GM12878 (cell line): ENCODE measurements at regions not wholly inside any gene's neighbourhood (a gene's known extent, or its start where the extent isn't known, plus 50 kb on each side); places are given as distances from the start of the nearest gene placed in this dataset.
A peak's percentile ranks its signal among the peaks of the same experiment; 100 is the strongest.
"Not testable (repeated sequence)": the region's sequence is repeated elsewhere in the genome, so short reads cannot be mapped to it uniquely, and the experiment has no call there.

ENCODE experiments used
- ATAC-seq: fragments of 200-7000 bp; cut with Tn5 transposase; 3 replicates; pipeline ENCODE4 v1.9.1; 2020; ENCODE audit warnings: mild to moderate bottlenecking, moderate library complexity
- BruUV-seq: library from RNA; stranded (reverse); fragments of 400-500 nt; replicated peaks from 2 replicates; lab custom pipeline; 2021; lab: Mats Ljungman, UMichigan
- CTCF ChIA-PET: fragments of 300-600 bp; sonication (Branson Sonifier 250); formaldehyde crosslinking; extraction: SDS; loops from one replicate; lab custom pipeline; 2021; ENCODE audit warnings: inconsistent platforms; lab: Yijun Ruan, JAX
- POLR2A ChIA-PET: fragments of 350-600 bp; formaldehyde crosslinking; extraction: SDS; loops from one replicate; lab custom pipeline; 2021; ENCODE audit warnings: inconsistent platforms; lab: Charles Lee
- RAD21 ChIA-PET: fragments of 300-600 bp; sonication (Branson Sonifier 250); formaldehyde crosslinking; loops from one replicate; lab custom pipeline; 2023; ENCODE audit warnings: antibody characterized with exemption; ENCODE audit not compliant: unreplicated experiment; lab: Charles Lee
- SMC1A ChIA-PET: fragments of 300-600 bp; sonication (Branson Sonifier 250); formaldehyde crosslinking; loops from one replicate; lab custom pipeline; 2023; ENCODE audit not compliant: unreplicated experiment, uncharacterized antibody; lab: Charles Lee
- DNase-seq: peaks from one replicate; pipeline ENCODE4 v3.0.0-alpha.2; 2011; ENCODE audit warnings: low read depth, low spot score
- FAIRE-seq: peaks from 3 replicates; lab custom pipeline; 2011; peaks lifted over from hg19 to GRCh38; lab: Jason Lieb, UNC
- H2AFZ ChIP-seq: 2 replicates; pipeline ENCODE4 v1.6.0; 2011; ENCODE audit warnings: low read depth, low read length, control low read depth; ENCODE audit not compliant: control insufficient read depth
- H3K27ac ChIP-seq: 2 replicates; pipeline ENCODE4 v1.5.1; 2011; ENCODE audit warnings: control low read depth; ENCODE audit not compliant: control insufficient read depth, insufficient read depth
- H3K27me3 ChIP-seq, 2 experiments: replicated peaks in 1 of 2; 2 replicates each; pipeline versions ENCODE4 v1.6.0 to v1.6.1; 2011; ENCODE audit warnings: low read length in 1 of 2; ENCODE audit not compliant: control insufficient read depth in 2 of 2, insufficient read depth in 2 of 2
- H3K36me3 ChIP-seq, 2 experiments: 2 replicates each; pipeline ENCODE4 v1.5.1; 2011; ENCODE audit warnings: low read length in 1 of 2; ENCODE audit not compliant: control insufficient read depth in 2 of 2, insufficient read depth in 2 of 2
- H3K4me1 ChIP-seq: 2 replicates; pipeline ENCODE4 v1.6.1; 2011; ENCODE audit warnings: mild to moderate bottlenecking, low read length, moderate library complexity, mixed read lengths; ENCODE audit not compliant: control insufficient read depth, insufficient read depth
- H3K4me2 ChIP-seq: 2 replicates; pipeline ENCODE4 v1.6.0; 2011; ENCODE audit warnings: control low read depth; ENCODE audit not compliant: control insufficient read depth, insufficient read depth
- H3K4me3 ChIP-seq: fragments of 200-600 bp; sonication (generic); 2 replicates; pipeline ENCODE4 v1.5.1; 2016
- H3K79me2 ChIP-seq: 2 replicates; pipeline ENCODE4 v1.6.0; 2011; ENCODE audit warnings: low read length; ENCODE audit not compliant: control insufficient read depth, insufficient read depth
- H3K9ac ChIP-seq: 2 replicates; pipeline ENCODE4 v1.8.0; 2011; ENCODE audit warnings: low read length, control low read depth, mixed read lengths; ENCODE audit not compliant: control insufficient read depth, insufficient read depth
- H3K9me3 ChIP-seq: replicated peaks from 3 replicates; pipeline ENCODE4 v1.5.1; 2011; ENCODE audit warnings: mild to moderate bottlenecking, low read length; ENCODE audit not compliant: control insufficient read depth, insufficient read depth
- H4K20me1 ChIP-seq: 2 replicates; pipeline ENCODE4 v1.6.0; 2011; ENCODE audit not compliant: control insufficient read depth, insufficient read depth
- BHLHE40 ChIP-seq, 2 experiments: fragments of 450-650 bp in 1 of 2; IDR thresholded peaks; 2 replicates each; pipeline ENCODE4 v1.6.1; 2011 to 2017; ENCODE audit warnings: low read depth in 2 of 2, borderline replicate concordance in 1 of 2, improper control_type of control experiment in 1 of 2, low read length in 1 of 2, mild to moderate bottlenecking in 1 of 2
- RUNX3 ChIP-seq: IDR thresholded peaks from 2 replicates; pipeline ENCODE4 v1.6.1; 2012; ENCODE audit warnings: low read length, inconsistent platforms
- WGBS: methylation state at CpG from one replicate; pipeline ENCODE4 v1.1.6; 2016; ENCODE audit warnings: low lambda C conversion rate; ENCODE audit not compliant: insufficient replicate concordance, insufficient coverage; ENCODE audit errors: missing lambda C conversion rate; 5-methylcytosine and 5-hydroxymethylcytosine counted together
- in situ Hi-C: fragments of 300-500 bp; cut with MboI; formaldehyde crosslinking; loops from 9 replicates; pipeline ENCODE4 v1.14.3; 2018; ENCODE audit warnings: mixed read lengths
- intact Hi-C: fragments of 100-400 bp; cut with micrococcal nuclease; formaldehyde crosslinking; loops from one replicate; pipeline ENCODE4 v1.14.2; 2022; ENCODE audit not compliant: unreplicated experiment

GRCh38 chr7:76932957-76933356 lies 99.2 kb downstream of the SPDYE17 start:
- H3K36me3 ChIP-seq, SMC1A ChIA-PET, in situ Hi-C loops, H3K79me2 ChIP-seq, H3K27me3 ChIP-seq, H3K4me1 ChIP-seq, H3K4me3 ChIP-seq, CTCF ChIA-PET, H3K9me3 ChIP-seq, H3K27ac ChIP-seq, DNase-seq: not testable (repeated sequence)
- H2AFZ ChIP-seq: peak overlapping the region; percentile 71
- FAIRE-seq (peak; percentile 64), ATAC-seq (peak; percentile 73)
- H3K4me2 ChIP-seq: peak overlapping the region; percentile 55; the same call in 1 of the 2 replicates
- 22% methylated on average over 4 of the region's 4 CpGs for WGBS
- peak; percentile 29 for TF ChIP-seq RUNX3
- TF ChIP-seq, all 136 proteins: peak for 1; not testable (repeated sequence) for 135
- intact Hi-C loops, H4K20me1 ChIP-seq, BruUV-seq, RAD21 ChIA-PET, POLR2A ChIA-PET, H3K9ac ChIP-seq: not testable (repeated sequence)

GRCh38 chr7:76931441-76931840 lies 100.7 kb downstream of the SPDYE17 start:
- in situ Hi-C loops: not testable (repeated sequence)

GRCh38 chr7:76930416-76930815 lies 101.7 kb downstream of the SPDYE17 start:
- H2AFZ ChIP-seq, H3K79me2 ChIP-seq, in situ Hi-C loops, SMC1A ChIA-PET, H3K27me3 ChIP-seq, CTCF ChIA-PET, H3K9ac ChIP-seq, BruUV-seq, POLR2A ChIA-PET, H3K27ac ChIP-seq, FAIRE-seq, H3K4me3 ChIP-seq, H3K36me3 ChIP-seq, ATAC-seq, H3K9me3 ChIP-seq, H3K4me1 ChIP-seq, H3K4me2 ChIP-seq, DNase-seq, H4K20me1 ChIP-seq, intact Hi-C loops, RAD21 ChIA-PET: not testable (repeated sequence)
- WGBS: 94% methylated on average over 5 of the region's 5 CpGs

More at GRCh38 chr7:76931441-76931840, 100.7 kb downstream of the SPDYE17 start:
- H2AFZ ChIP-seq, H3K4me2 ChIP-seq, H3K79me2 ChIP-seq, H3K27me3 ChIP-seq, POLR2A ChIA-PET, BruUV-seq, intact Hi-C loops, FAIRE-seq, H3K9me3 ChIP-seq, ATAC-seq, H3K27ac ChIP-seq, RAD21 ChIA-PET, H3K4me3 ChIP-seq, SMC1A ChIA-PET, H3K36me3 ChIP-seq, H3K9ac ChIP-seq, H3K4me1 ChIP-seq, H4K20me1 ChIP-seq, DNase-seq, CTCF ChIA-PET: not testable (repeated sequence)
- TF ChIP-seq BHLHE40 (IDR thresholded peaks at IDR 0.05; ENCODE audit: borderline replicate concordance in 1 of 2, low read depth in 2 of 2, low read length in 1 of 2): peak in 1 of 2 experiments; percentile 6; a peak in 1 of 4 replicates
- WGBS: 55% methylated on average over 4 of the region's 4 CpGs

- DNase-seq, SMC1A ChIA-PET, intact Hi-C loops, H3K9ac ChIP-seq, H2AFZ ChIP-seq, H4K20me1 ChIP-seq, H3K27ac ChIP-seq, CTCF ChIA-PET, H3K4me2 ChIP-seq, FAIRE-seq, H3K4me1 ChIP-seq, ATAC-seq, in situ Hi-C loops, H3K79me2 ChIP-seq, POLR2A ChIA-PET, H3K27me3 ChIP-seq, H3K9me3 ChIP-seq, H3K36me3 ChIP-seq, H3K4me3 ChIP-seq, RAD21 ChIA-PET, BruUV-seq: not testable (repeated sequence)
- 36% methylated on average over 4 of the region's 4 CpGs for WGBS
These were observed 103.4 kb downstream of the SPDYE17 start for GRCh38 chr7:76928751-76929150.
